H1 (cell line): ENCODE measurements at regions not wholly inside any gene's neighbourhood (a gene's known extent, or its start where the extent isn't known, plus 50 kb on each side); places are given as distances from the start of the nearest gene placed in this dataset.

ENCODE experiments used
- BRCA1 ChIP-seq: IDR thresholded peaks from 2 replicates; pipeline ENCODE4 v1.6.1; 2012; ENCODE audit warnings: low read depth, low read length, improper control_type of control experiment
- CBX5 ChIP-seq: fragments of 300-800, 300-1000 bp; sonication (generic); IDR thresholded peaks from 2 replicates; pipeline ENCODE4 v1.7.1; 2016; ENCODE audit warnings: antibody characterized with exemption, low read length, low read depth
- CTCF ChIP-seq, 3 experiments: IDR thresholded peaks; 1 replicate in 2 of 3; 2 replicates in 1 of 3; pipeline versions ENCODE4 v1.5.1 to v1.6.1; 2011; ENCODE audit warnings: low read length in 3 of 3, mild to moderate bottlenecking in 3 of 3, inconsistent platforms in 2 of 3, low read depth in 1 of 3, moderate library complexity in 1 of 3; ENCODE audit not compliant: insufficient read depth in 1 of 3; ENCODE audit errors: control extremely low read depth in 1 of 3
- EP300 ChIP-seq, 2 experiments: IDR thresholded peaks; 1 replicate in 1 of 2; 2 replicates in 1 of 2; pipeline ENCODE4 v1.6.1; 2011 to 2012; ENCODE audit warnings: low read depth in 2 of 2, low read length in 2 of 2, mild to moderate bottlenecking in 2 of 2, borderline replicate concordance in 1 of 2, inconsistent platforms in 1 of 2, moderate library complexity in 1 of 2
- POLR2A ChIP-seq, 2 experiments: IDR thresholded peaks; 1 replicate in 1 of 2; 2 replicates in 1 of 2; pipeline ENCODE4 v1.6.1; 2011; ENCODE audit warnings: low read depth in 2 of 2, low read length in 2 of 2, mild to moderate bottlenecking in 2 of 2; ENCODE audit errors: control extremely low read depth in 1 of 2
- TBP ChIP-seq: IDR thresholded peaks from 2 replicates; pipeline ENCODE4 v1.6.1; 2011; ENCODE audit warnings: low read depth, low read length, improper control_type of control experiment

GRCh38 chr5:24397601-24398000, 247.2 kb downstream of the CDH10 start:
- TF ChIP-seq POLR2A (IDR thresholded peaks at IDR 0.05; ENCODE audit: control extremely low read depth in 1 of 2, low read depth in 2 of 2, low read length in 2 of 2): no peak
- TF ChIP-seq CTCF (IDR thresholded peaks at IDR 0.05; ENCODE audit: control extremely low read depth in 1 of 3, insufficient read depth in 1 of 3, low read depth in 1 of 3, low read length in 3 of 3): no peak
- TF ChIP-seq TBP: no peak
- TF ChIP-seq EP300 (IDR thresholded peaks at IDR 0.05; ENCODE audit: borderline replicate concordance in 1 of 2, low read depth in 2 of 2, low read length in 2 of 2): no peak
- no peak for TF ChIP-seq CBX5
- no peak for TF ChIP-seq BRCA1
